HEK293 (cell line): ENCODE measurements at regions not wholly inside any gene's neighbourhood (a gene's known extent, or its start where the extent isn't known, plus 50 kb on each side); places are given as distances from the start of the nearest gene placed in this dataset.

Source experiments
- CTCF ChIA-PET: fragments of 350-600 bp; formaldehyde crosslinking; extraction: SDS; loops from one replicate; lab custom pipeline; 2021; ENCODE audit warnings: antibody characterized with exemption; lab: Yijun Ruan, JAX
- POLR2A ChIA-PET: fragments of 300-600 bp; formaldehyde crosslinking; extraction: SDS; loops from one replicate; lab custom pipeline; 2020; ENCODE audit warnings: antibody characterized with exemption, inconsistent platforms; lab: Yijun Ruan, JAX
- H3K27ac ChIP-seq: fragments of 200-500 bp; sonication (Bioruptor generic); 2 replicates; pipeline ENCODE4 v1.5.1; 2014; ENCODE audit warnings: low read depth, low read length, control low read depth, inconsistent platforms; ENCODE audit errors: extremely low read depth
- H3K36me3 ChIP-seq, 2 experiments: fragments of 200-500 bp in 1 of 2; sonication (Bioruptor generic) in 1 of 2; 1 replicate in 1 of 2; 2 replicates in 1 of 2; pipeline ENCODE4 v1.5.1; 2014 to 2017; ENCODE audit warnings: inconsistent platforms in 2 of 2, low read length in 2 of 2; ENCODE audit not compliant: control insufficient read depth in 2 of 2, insufficient read depth in 1 of 2
- H3K4me1 ChIP-seq: fragments of 200-500 bp; sonication (Bioruptor generic); 2 replicates; pipeline ENCODE4 v1.5.1; 2014; ENCODE audit warnings: mild to moderate bottlenecking, low read length, inconsistent platforms; ENCODE audit not compliant: control insufficient read depth, insufficient read depth
- H3K4me3 ChIP-seq: 2 replicates; pipeline ENCODE4 v1.5.1; 2011; ENCODE audit warnings: low read depth, mild to moderate bottlenecking, control low read depth, low read length, moderate library complexity
- H3K9me3 ChIP-seq: fragments of 200-500 bp; sonication (Bioruptor generic); 2 replicates; pipeline ENCODE4 v1.5.1; 2014; ENCODE audit warnings: low read depth, low read length, inconsistent platforms; ENCODE audit not compliant: control insufficient read depth, insufficient read depth
- EGR2 ChIP-seq: fragments of 450-650 bp; formaldehyde crosslinking; IDR thresholded peaks from 2 replicates; pipeline ENCODE4 v1.5.1; 2016; ENCODE audit warnings: low read depth, missing biosample characterization, missing genetic modification characterization
- ELK4 ChIP-seq: IDR thresholded peaks from 2 replicates; pipeline ENCODE4 v1.6.1; 2011; ENCODE audit warnings: mild to moderate bottlenecking, low read depth, low read length, borderline replicate concordance
- HOXD13 ChIP-seq: sonication (generic); formaldehyde crosslinking; IDR thresholded peaks from 2 replicates; pipeline ENCODE4 v1.8.0; 2022; ENCODE audit warnings: missing genetic modification reagents, borderline replicate concordance
- ZBTB17 ChIP-seq: fragments of 450-650 bp; formaldehyde crosslinking; IDR thresholded peaks from 2 replicates; pipeline ENCODE4 v1.5.1; 2016; ENCODE audit warnings: missing biosample characterization, missing genetic modification characterization
- ZBTB44 ChIP-seq: fragments of 450-650 bp; IDR thresholded peaks from 2 replicates; pipeline ENCODE4 v1.5.1; 2018; ENCODE audit warnings: missing biosample characterization, mild to moderate bottlenecking, missing genetic modification characterization
- ZBTB48 ChIP-seq: fragments of 450-650 bp; formaldehyde crosslinking; IDR thresholded peaks from 2 replicates; pipeline ENCODE4 v1.5.1; 2016; ENCODE audit warnings: missing biosample characterization, missing genetic modification characterization
- ZNF114 ChIP-seq: fragments of 450-650 bp; formaldehyde crosslinking; IDR thresholded peaks from 2 replicates; pipeline ENCODE4 v1.5.0; 2017; ENCODE audit warnings: missing biosample characterization, missing genetic modification characterization
- ZNF174 ChIP-seq: fragments of 450-650 bp; formaldehyde crosslinking; IDR thresholded peaks from 2 replicates; pipeline ENCODE4 v1.5.0; 2017; ENCODE audit warnings: missing biosample characterization, mild to moderate bottlenecking, missing genetic modification characterization
- ZNF175 ChIP-seq: fragments of 450-650 bp; formaldehyde crosslinking; IDR thresholded peaks from 2 replicates; pipeline ENCODE4 v1.5.1; 2016; ENCODE audit warnings: missing biosample characterization, missing genetic modification characterization
- ZNF202 ChIP-seq: fragments of 450-650 bp; formaldehyde crosslinking; IDR thresholded peaks from 2 replicates; pipeline ENCODE4 v1.5.1; 2016; ENCODE audit warnings: missing biosample characterization, missing genetic modification characterization, borderline replicate concordance
- ZNF223 ChIP-seq: fragments of 450-650 bp; formaldehyde crosslinking; IDR thresholded peaks from 2 replicates; pipeline ENCODE4 v1.5.1; 2016; ENCODE audit warnings: missing biosample characterization, missing genetic modification characterization
- ZNF23 ChIP-seq: fragments of 450-650 bp; formaldehyde crosslinking; IDR thresholded peaks from 2 replicates; pipeline ENCODE4 v1.5.1; 2016; ENCODE audit warnings: missing biosample characterization, missing genetic modification characterization, borderline replicate concordance
- ZNF24 ChIP-seq: fragments of 450-650 bp; formaldehyde crosslinking; IDR thresholded peaks from 2 replicates; pipeline ENCODE4 v1.5.1; 2016; ENCODE audit warnings: missing biosample characterization, missing genetic modification characterization
- ZNF398 ChIP-seq: fragments of 450-650 bp; formaldehyde crosslinking; IDR thresholded peaks from 2 replicates; pipeline ENCODE4 v1.5.1; 2017; ENCODE audit warnings: missing biosample characterization, missing genetic modification characterization
- ZNF549 ChIP-seq: fragments of 450-650 bp; IDR thresholded peaks from 2 replicates; pipeline ENCODE4 v1.5.1; 2018; ENCODE audit warnings: missing biosample characterization, missing genetic modification characterization, mild to moderate bottlenecking, inconsistent platforms, moderate library complexity
- ZNF561 ChIP-seq: fragments of 450-650 bp; IDR thresholded peaks from 2 replicates; pipeline ENCODE4 v1.5.1; 2018; ENCODE audit warnings: missing biosample characterization, missing genetic modification characterization, borderline replicate concordance
- ZNF639 ChIP-seq: fragments of 450-650 bp; formaldehyde crosslinking; IDR thresholded peaks from 2 replicates; pipeline ENCODE4 v1.5.1; 2016; ENCODE audit warnings: missing biosample characterization, missing genetic modification characterization
- ZNF645 ChIP-seq: fragments of 450-650 bp; formaldehyde crosslinking; IDR thresholded peaks from 2 replicates; pipeline ENCODE4; 2016; ENCODE audit warnings: missing biosample characterization, missing genetic modification characterization
- ZNF677 ChIP-seq: fragments of 450-650 bp; IDR thresholded peaks from 2 replicates; pipeline ENCODE4 v1.5.0; 2018; ENCODE audit warnings: missing biosample characterization, mild to moderate bottlenecking, missing genetic modification characterization, moderate library complexity
- ZNF792 ChIP-seq: fragments of 450-650 bp; formaldehyde crosslinking; IDR thresholded peaks from 2 replicates; pipeline ENCODE4 v1.5.1; 2016; ENCODE audit warnings: missing biosample characterization, missing genetic modification characterization

- TF ChIP-seq ZNF398 (tag by site-specific recombination) (no peak), ZNF24 (tag by site-specific recombination) (no peak), ZBTB17 (tag by site-specific recombination) (no peak), ZNF114 (tag by site-specific recombination) (no peak), HOXD13 (no peak), ZNF23 (no peak)
- TF ChIP-seq, all 188 proteins: peak for 0
- H3K9me3 ChIP-seq, result no peaks in the 10 kb centered on the region
- H3K4me3 ChIP-seq, result no peak overlapping the region
- CTCF ChIA-PET, result no interaction called here
- POLR2A ChIA-PET, result no interaction called here
- no peaks in the 10 kb centered on the region for H3K36me3 ChIP-seq
- H3K4me1 ChIP-seq, result no peaks in the 10 kb centered on the region
- H3K27ac ChIP-seq, result no peak overlapping the region
These were observed 458.1 kb upstream of the PCDH20 start for GRCh38 chr13:61873717-61874116.

GRCh38 chr13:61857198-61857597 is 441.5 kb upstream of the PCDH20 start:
- Histone ChIP-seq H3K4me3 (no peak overlapping the region), H3K27ac (no peak overlapping the region), H3K9me3 (no peaks in the 10 kb centered on the region), H3K36me3 (no peaks in the 10 kb centered on the region), H3K4me1 (no peaks in the 10 kb centered on the region)
- TF ChIP-seq EGR2, result no peak
- no peak for TF ChIP-seq ZNF174
- no peak for TF ChIP-seq ZNF639 (tag by site-specific recombination)
- TF ChIP-seq ZNF223 (tag by site-specific recombination), result no peak
- no peak for TF ChIP-seq ZNF202 (tag by site-specific recombination)
- TF ChIP-seq ZNF792, result no peak
- no peak for TF ChIP-seq ZBTB48
- TF ChIP-seq ZBTB44 (tag by site-specific recombination), result no peak
- no peak for TF ChIP-seq ZNF645
- TF ChIP-seq ZNF175, result no peak
- no peak for TF ChIP-seq ZNF677 (tag by site-specific recombination)
- no peak for TF ChIP-seq ZNF561 (tag by site-specific recombination)
- ChIA-PET POLR2A (no interaction called here), CTCF (no interaction called here)

GRCh38 chr13:61852116-61852619 is 436.5 kb upstream of the PCDH20 start:
- TF ChIP-seq ZNF549 (tag by site-specific recombination) (no peak), ELK4 (0 out of 2 replicates have a peak, but pooled peaks have one; percentile 15), ZNF398 (tag by site-specific recombination) (no peak)
- Histone ChIP-seq H3K27ac (no peak overlapping the region), H3K36me3 (no peaks in the 10 kb centered on the region), H3K9me3 (no peaks in the 10 kb centered on the region), H3K4me1 (no peaks in the 10 kb centered on the region), H3K4me3 (no peak overlapping the region)
- POLR2A ChIA-PET, result no interaction called here
- CTCF ChIA-PET, result no interaction called here
